HUES48 (cell line): ENCODE measurements at regions not wholly inside any gene's neighbourhood (a gene's known extent, or its start where the extent isn't known, plus 50 kb on each side); places are given as distances from the start of the nearest gene placed in this dataset.
"Not testable (repeated sequence)": the region's sequence is repeated elsewhere in the genome, so short reads cannot be mapped to it uniquely, and the experiment has no call there.

ENCODE experiments used
- H3K27ac ChIP-seq: one replicate; pipeline ENCODE4 v1.7.0; 2013; ENCODE audit warnings: low read depth, low read length, inconsistent platforms
- H3K27me3 ChIP-seq: 2 replicates; pipeline ENCODE4 v1.6.1; 2013; ENCODE audit warnings: mild to moderate bottlenecking, low read length; ENCODE audit not compliant: control insufficient read depth, insufficient read depth
- H3K36me3 ChIP-seq: 2 replicates; pipeline ENCODE4 v1.6.1; 2013; ENCODE audit warnings: low read length; ENCODE audit not compliant: control insufficient read depth, insufficient read depth
- H3K4me1 ChIP-seq: 2 replicates; pipeline ENCODE4 v1.6.1; 2013; ENCODE audit warnings: mild to moderate bottlenecking, low read length; ENCODE audit not compliant: control insufficient read depth, insufficient read depth
- H3K4me3 ChIP-seq: 2 replicates; pipeline ENCODE4 v1.5.1; 2013; ENCODE audit warnings: mild to moderate bottlenecking, low read depth, low read length
- H3K9ac ChIP-seq: 2 replicates; pipeline ENCODE4 v1.6.1; 2013; ENCODE audit warnings: mild to moderate bottlenecking, low read depth, low read length, moderate library complexity
- H3K9me3 ChIP-seq: 2 replicates; pipeline ENCODE4 v1.6.1; 2013; ENCODE audit warnings: low read length; ENCODE audit not compliant: control insufficient read depth, insufficient read depth

GRCh38 chr4:18159117-18159912, 137.8 kb upstream of the LCORL start:
- not testable (repeated sequence) for H3K4me3 ChIP-seq, H3K27ac ChIP-seq, H3K36me3 ChIP-seq, H3K4me1 ChIP-seq, H3K9me3 ChIP-seq, H3K9ac ChIP-seq, H3K27me3 ChIP-seq

DNA sequence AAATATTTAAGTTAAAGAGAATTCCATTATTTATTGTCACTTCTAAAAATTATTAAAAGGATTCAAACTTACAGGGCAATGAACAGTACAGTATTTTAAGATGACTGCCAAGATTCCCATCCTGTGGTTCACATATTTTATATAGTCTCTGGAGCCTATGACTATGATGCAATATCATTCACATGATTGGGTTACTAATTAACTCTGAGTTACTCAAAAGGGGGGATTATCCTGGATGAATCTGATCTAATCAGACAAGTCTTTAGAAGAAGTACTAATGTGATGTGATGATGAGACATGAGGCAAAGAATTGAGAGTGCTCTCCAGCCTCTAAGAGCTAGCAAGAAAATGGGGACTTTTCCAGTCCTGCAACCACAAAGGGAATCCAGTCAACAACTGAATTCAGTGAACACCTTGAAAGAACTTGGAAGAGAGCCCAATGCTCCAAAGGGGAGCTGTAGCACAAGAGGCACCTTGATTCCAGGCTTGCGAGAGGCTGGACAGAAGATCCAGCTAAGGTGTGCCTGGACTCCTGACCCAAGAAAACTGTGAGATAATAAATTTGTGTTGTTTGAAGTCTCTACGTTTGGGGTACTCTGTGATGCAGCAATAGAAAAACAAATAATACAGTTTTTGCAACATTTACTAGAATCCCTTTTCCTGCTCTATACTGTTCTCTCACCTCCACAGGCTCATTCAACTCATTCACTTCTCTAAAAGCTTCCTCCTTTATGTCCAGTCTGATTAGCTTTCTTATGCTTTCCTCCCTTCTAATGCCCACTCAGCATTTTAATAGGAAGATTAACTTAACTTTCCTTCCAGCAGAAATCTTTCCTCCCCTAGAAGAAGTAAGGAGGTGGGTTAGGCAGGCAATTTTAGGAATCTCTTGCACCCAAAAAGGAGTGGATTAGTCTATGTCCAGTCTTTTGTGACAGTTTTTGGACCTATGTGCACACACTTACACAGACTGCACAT, 133.8 kb upstream of the LCORL start:
- Histone ChIP-seq H3K36me3 (no peaks in the 10 kb centered on the region), H3K4me3 (no peak overlapping the region), H3K27ac (no peak overlapping the region), H3K9me3 (no peaks in the 10 kb centered on the region), H3K4me1 (no peaks in the 10 kb centered on the region), H3K9ac (no peak overlapping the region), H3K27me3 (no peaks in the 10 kb centered on the region)

DNA sequence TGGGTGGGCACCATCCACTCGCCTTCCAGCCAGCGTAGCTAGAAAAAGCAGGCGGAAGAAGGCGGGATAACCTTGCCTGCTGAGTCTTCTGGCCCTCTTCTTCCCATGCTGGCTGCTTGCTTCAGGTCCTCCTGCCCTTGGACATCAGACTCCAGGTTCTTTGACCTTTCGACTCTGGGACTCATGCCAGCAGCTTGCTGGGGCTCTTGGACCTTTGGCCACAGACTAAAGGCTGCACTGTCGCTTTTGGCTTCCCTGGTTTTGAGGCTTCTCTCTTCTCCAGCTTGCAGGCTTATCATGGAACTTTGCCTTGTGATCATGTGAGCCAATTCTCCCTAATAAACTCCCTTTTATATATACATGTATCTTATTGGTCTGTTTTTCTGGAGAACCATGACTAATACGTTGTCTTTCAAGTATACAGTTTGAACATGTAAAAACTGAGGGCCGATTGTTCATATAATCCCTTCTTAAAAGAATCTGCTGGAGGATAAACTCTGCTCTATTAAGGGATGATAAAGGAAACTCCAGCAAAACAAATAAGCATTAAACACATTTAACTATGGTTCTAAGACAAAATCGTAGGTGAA, 116.6 kb upstream of the LCORL start:
- Histone ChIP-seq H3K4me1 (no peaks in the 10 kb centered on the region), H3K9me3 (no peaks in the 10 kb centered on the region)

DNA sequence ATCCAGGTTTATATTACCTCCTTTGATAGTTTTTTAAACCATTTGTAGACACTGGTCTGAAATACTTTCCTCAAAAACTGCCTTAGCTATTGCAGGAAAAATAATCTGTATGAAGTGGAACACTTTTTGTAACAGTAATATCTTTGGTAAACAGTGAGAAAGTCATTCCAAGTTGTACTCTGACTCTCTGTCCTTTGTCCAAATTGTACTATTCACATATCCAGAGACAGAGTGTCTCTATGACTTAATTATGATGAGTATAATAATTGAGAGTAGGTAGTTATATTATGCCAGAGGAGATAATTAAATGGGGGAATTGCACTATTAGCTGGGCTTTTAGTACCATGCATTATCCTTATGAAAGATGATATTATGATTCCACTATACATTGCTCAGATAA, 112.6 kb upstream of the LCORL start:
- no peak overlapping the region for H3K4me3 ChIP-seq
- no peak overlapping the region for H3K27ac ChIP-seq
- no peak overlapping the region for H3K9ac ChIP-seq
- H3K27me3 ChIP-seq, result no peaks in the 10 kb centered on the region
- no peaks in the 10 kb centered on the region for H3K9me3 ChIP-seq
- H3K4me1 ChIP-seq, result no peaks in the 10 kb centered on the region
- H3K36me3 ChIP-seq, result no peaks in the 10 kb centered on the region

More for the DNA sequence above, 116.6 kb upstream of the LCORL start:
- no peaks in the 10 kb centered on the region for H3K27me3 ChIP-seq
- H3K9ac ChIP-seq, result no peak overlapping the region
- no peaks in the 10 kb centered on the region for H3K36me3 ChIP-seq
- no peak overlapping the region for H3K27ac ChIP-seq
- no peak overlapping the region for H3K4me3 ChIP-seq

DNA sequence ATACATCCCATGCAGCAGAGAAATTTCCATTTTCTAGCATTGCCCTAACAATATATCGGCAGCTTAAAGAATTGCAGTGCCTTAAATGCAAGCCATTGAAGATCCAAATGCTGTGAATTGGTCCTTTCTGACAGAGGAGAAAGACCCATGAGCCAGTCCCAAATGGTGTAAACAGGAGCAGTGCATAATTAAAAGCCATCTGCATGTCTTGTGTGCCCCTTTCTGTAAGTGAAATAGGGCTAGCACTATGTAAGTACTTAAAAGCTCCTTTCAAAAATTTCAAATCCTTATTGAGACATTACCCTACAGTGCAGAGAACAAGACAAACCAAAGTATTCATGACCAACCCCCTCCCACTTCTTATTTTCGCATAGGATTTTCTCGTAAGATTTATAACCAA, 108.7 kb upstream of the LCORL start:
- H3K9me3 ChIP-seq, result no peaks in the 10 kb centered on the region
- H3K4me3 ChIP-seq, result no peak overlapping the region
- no peaks in the 10 kb centered on the region for H3K36me3 ChIP-seq

GRCh38 chr4:18128241-18128640, 106.7 kb upstream of the LCORL start:
- no peaks in the 10 kb centered on the region for H3K4me1 ChIP-seq
- H3K27ac ChIP-seq, result no peak overlapping the region
- H3K36me3 ChIP-seq, result no peaks in the 10 kb centered on the region
- H3K4me3 ChIP-seq, result no peak overlapping the region
- H3K9ac ChIP-seq, result no peak overlapping the region
- H3K9me3 ChIP-seq, result no peaks in the 10 kb centered on the region
- H3K27me3 ChIP-seq, result no peaks in the 10 kb centered on the region

More for the DNA sequence above, 108.7 kb upstream of the LCORL start:
- Histone ChIP-seq H3K27ac (no peak overlapping the region), H3K4me1 (no peaks in the 10 kb centered on the region), H3K27me3 (no peaks in the 10 kb centered on the region), H3K9ac (no peak overlapping the region)

DNA sequence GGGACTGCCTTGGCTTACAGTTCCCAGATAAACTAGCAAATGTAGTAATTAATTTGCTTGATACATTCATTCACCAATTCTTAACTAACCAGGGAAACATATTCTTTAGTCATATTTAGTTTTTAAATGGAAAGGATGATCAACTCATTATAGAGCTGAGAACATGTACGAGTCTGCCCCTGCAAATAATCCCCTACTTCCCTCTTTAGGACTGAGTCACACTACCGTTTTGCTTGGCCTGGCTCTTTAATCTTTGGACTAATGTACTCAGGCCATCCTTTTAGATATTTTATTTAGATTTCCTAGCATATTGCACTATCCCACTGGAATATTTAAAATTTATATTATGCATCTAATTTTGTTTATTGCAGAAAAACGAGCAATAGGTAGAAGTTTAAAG, 105.5 kb upstream of the LCORL start:
- Histone ChIP-seq H3K9ac (no peak overlapping the region), H3K4me1 (no peaks in the 10 kb centered on the region), H3K27ac (no peak overlapping the region), H3K36me3 (no peaks in the 10 kb centered on the region), H3K27me3 (no peaks in the 10 kb centered on the region), H3K9me3 (no peaks in the 10 kb centered on the region), H3K4me3 (no peak overlapping the region)

GRCh38 chr4:18113710-18114331, 92.3 kb upstream of the LCORL start:
- Histone ChIP-seq H3K9me3 (no peaks in the 10 kb centered on the region), H3K4me1 (no peaks in the 10 kb centered on the region), H3K4me3 (no peak overlapping the region), H3K36me3 (no peaks in the 10 kb centered on the region), H3K27me3 (no peaks in the 10 kb centered on the region), H3K27ac (no peak overlapping the region), H3K9ac (no peak overlapping the region)

- Histone ChIP-seq H3K9me3 (no peaks in the 10 kb centered on the region), H3K4me1 (no peaks in the 10 kb centered on the region), H3K9ac (no peak overlapping the region), H3K4me3 (no peak overlapping the region), H3K27ac (no peak overlapping the region), H3K36me3 (no peaks in the 10 kb centered on the region), H3K27me3 (no peaks in the 10 kb centered on the region)
Observed at GRCh38 chr4:18111081-18111480, 89.5 kb upstream of the LCORL start.

- H3K27me3 ChIP-seq, result no peaks in the 10 kb centered on the region
- H3K9me3 ChIP-seq, result no peaks in the 10 kb centered on the region
- no peaks in the 10 kb centered on the region for H3K36me3 ChIP-seq
Observed at GRCh38 chr4:18110099-18110498, 88.5 kb upstream of the LCORL start.

More at GRCh38 chr4:18110099-18110498, 88.5 kb upstream of the LCORL start:
- Histone ChIP-seq H3K27ac (no peak overlapping the region), H3K9ac (no peak overlapping the region), H3K4me3 (no peak overlapping the region), H3K4me1 (no peaks in the 10 kb centered on the region)
